GM19372 (cell line): ENCODE measurements at regions not wholly inside any gene's neighbourhood (a gene's known extent, or its start where the extent isn't known, plus 50 kb on each side); places are given as distances from the start of the nearest gene placed in this dataset.

Experiments used
- ATAC-seq: cut with Tn5 transposase; IDR thresholded peaks from one replicate; pipeline ENCODE4 v1.9.1; 2021; ENCODE audit warnings: mild to moderate bottlenecking, low read depth, moderate library complexity; ENCODE audit not compliant: unreplicated experiment

- no peak for ATAC-seq
These were observed 128.9 kb upstream of the HS6ST1 start for GRCh38 chr2:128447538-128447995.

GRCh38 chr2:128448331-128449225 lies 129.9 kb upstream of the HS6ST1 start:
- ATAC-seq, result no peak

GRCh38 chr2:128449226-128450061 lies 130.8 kb upstream of the HS6ST1 start:
- ATAC-seq, result no peak

- no peak for ATAC-seq
These were observed 131.8 kb upstream of the HS6ST1 start for GRCh38 chr2:128450211-128451024.

- no peak for ATAC-seq
These were observed 132.7 kb upstream of the HS6ST1 start for GRCh38 chr2:128451084-128452023.

GRCh38 chr2:128452024-128452411 lies 133.3 kb upstream of the HS6ST1 start:
- ATAC-seq, result no peak

- ATAC-seq, result no peak
These were observed 134.2 kb upstream of the HS6ST1 start for GRCh38 chr2:128452536-128453530.

GRCh38 chr2:128454980-128455720 lies 136.5 kb upstream of the HS6ST1 start:
- ATAC-seq, result no peak

GRCh38 chr2:128455721-128456050 lies 137.0 kb upstream of the HS6ST1 start:
- ATAC-seq, result no peak

GRCh38 chr2:128456281-128456680 lies 137.6 kb upstream of the HS6ST1 start:
- ATAC-seq, result no peak

- ATAC-seq, result no peak
These were observed 138.4 kb upstream of the HS6ST1 start for GRCh38 chr2:128457006-128457604.

GRCh38 chr2:128457716-128458115 lies 139.0 kb upstream of the HS6ST1 start:
- ATAC-seq, result no peak

GRCh38 chr2:128458505-128458904 lies 139.8 kb upstream of the HS6ST1 start:
- ATAC-seq, result no peak

- no peak for ATAC-seq
These were observed 145.8 kb upstream of the HS6ST1 start for GRCh38 chr2:128464456-128464855.

GRCh38 chr2:128465246-128466170 lies 146.8 kb upstream of the HS6ST1 start:
- no peak for ATAC-seq

- no peak for ATAC-seq
These were observed 147.7 kb upstream of the HS6ST1 start for GRCh38 chr2:128466376-128466775.
